Epithelial cell of proximal tubule (primary cell): ENCODE measurements at regions not wholly inside any gene's neighbourhood (a gene's known extent, or its start where the extent isn't known, plus 50 kb on each side); places are given as distances from the start of the nearest gene placed in this dataset.

Experiments used
- DNase-seq: peaks from one replicate; pipeline ENCODE4 v3.0.0-alpha.2; 2011; ENCODE audit warnings: low read depth
- H3K4me3 ChIP-seq: 2 replicates; pipeline ENCODE4 v1.5.1; 2011; ENCODE audit warnings: low read depth, mild to moderate bottlenecking, low read length
- CTCF ChIP-seq: conservative IDR thresholded peaks from 2 replicates; pipeline ENCODE4 v1.5.1; 2012; ENCODE audit warnings: low read depth, mild to moderate bottlenecking, low read length

- no peak overlapping the region for H3K4me3 ChIP-seq
- DNase-seq = no peak
- TF ChIP-seq CTCF = no peak
Observed at GRCh38 chr1:191086910-191087309, 609.2 kb upstream of the BRINP3 start.

GRCh38 chr1:191096405-191096804 is 618.7 kb upstream of the BRINP3 start:
- DNase-seq = no peak
- TF ChIP-seq CTCF = no peak
- no peak overlapping the region for H3K4me3 ChIP-seq

- TF ChIP-seq CTCF = no peak
- no peak for DNase-seq
- no peak overlapping the region for H3K4me3 ChIP-seq
Observed at GRCh38 chr1:191099696-191100095, 622.0 kb upstream of the BRINP3 start.

- DNase-seq = no peak
- H3K4me3 ChIP-seq = no peak overlapping the region
- no peak for TF ChIP-seq CTCF
Observed at GRCh38 chr1:191101960-191102359, 624.3 kb upstream of the BRINP3 start.

GRCh38 chr1:191125950-191126349 is 648.3 kb upstream of the BRINP3 start:
- H3K4me3 ChIP-seq = no peak overlapping the region
- DNase-seq = no peak
- no peak for TF ChIP-seq CTCF

GRCh38 chr1:191134796-191135195 is 657.1 kb upstream of the BRINP3 start:
- no peak overlapping the region for H3K4me3 ChIP-seq
- no peak for TF ChIP-seq CTCF
- peak; percentile 4 for DNase-seq

GRCh38 chr1:191140038-191140437 is 662.4 kb upstream of the BRINP3 start:
- DNase-seq = no peak
- no peak overlapping the region for H3K4me3 ChIP-seq
- no peak for TF ChIP-seq CTCF
